B cell (primary cell): ENCODE measurements at regions not wholly inside any gene's neighbourhood (a gene's known extent, or its start where the extent isn't known, plus 50 kb on each side); places are given as distances from the start of the nearest gene placed in this dataset.

ENCODE experiments used
- ATAC-seq: fragments of 200-7000 bp; cut with Tn5 transposase; one replicate; pipeline ENCODE4 v1.10.0; 2021; ENCODE audit warnings: low read depth, mild to moderate bottlenecking, moderate number of reproducible peaks, moderate library complexity
- CTCF ChIA-PET: fragments of 350-600 bp; sonication (Branson Sonifier 250); formaldehyde crosslinking; loops from one replicate; lab custom pipeline; 2021; ENCODE audit warnings: antibody characterized with exemption, inconsistent platforms; lab: Charles Lee
- POLR2A ChIA-PET: fragments of 350-600 bp; sonication (Branson Sonifier 250); formaldehyde crosslinking; loops from one replicate; lab custom pipeline; 2021; ENCODE audit warnings: antibody characterized with exemption; lab: Charles Lee
- DNase-seq: peaks from one replicate; pipeline ENCODE4 v3.0.0; 2013
- H2AFZ ChIP-seq: 2 replicates; pipeline ENCODE4 v1.6.1; 2012; ENCODE audit warnings: mild to moderate bottlenecking, low read depth, low read length; ENCODE audit not compliant: insufficient read depth, poor library complexity, severe bottlenecking
- H3K27ac ChIP-seq, 2 donors: 1 replicate in 1 of 2; 2 replicates in 1 of 2; pipeline ENCODE4 v1.5.1; 2012 to 2013; ENCODE audit warnings: low read length in 2 of 2, mild to moderate bottlenecking in 2 of 2, moderate library complexity in 1 of 2
- H3K27me3 ChIP-seq, 4 experiments: fragments of 200-600 bp in 1 of 4; sonication (generic) in 1 of 4; replicated peaks in 1 of 4; 1 replicate in 2 of 4; 2 replicates in 2 of 4; pipeline versions ENCODE4 v1.6.1 to v1.7.0; 2013 to 2016; ENCODE audit warnings: low read length in 3 of 4, mild to moderate bottlenecking in 2 of 4, mixed read lengths in 1 of 4, moderate library complexity in 1 of 4; ENCODE audit not compliant: insufficient read depth in 4 of 4, control insufficient read depth in 3 of 4; ENCODE audit errors: control extremely low read depth in 1 of 4
- H3K36me3 ChIP-seq, 2 experiments: replicated peaks in 1 of 2; 1 replicate in 1 of 2; 2 replicates in 1 of 2; pipeline versions ENCODE4 v1.6.1 to v1.7.1; 2013; ENCODE audit warnings: low read length in 1 of 2; ENCODE audit not compliant: insufficient read depth in 2 of 2, control insufficient read depth in 1 of 2; ENCODE audit errors: control extremely low read depth in 1 of 2, extremely low read depth in 1 of 2
- H3K4me1 ChIP-seq, 2 donors: fragments of 200-600 bp in 1 of 2; sonication (generic) in 1 of 2; 1 replicate in 1 of 2; 2 replicates in 1 of 2; pipeline versions ENCODE4 v1.5.1 to v1.6.1; 2013 to 2017; ENCODE audit warnings: low read length in 2 of 2; ENCODE audit not compliant: control insufficient read depth in 2 of 2, insufficient read depth in 2 of 2
- H3K4me2 ChIP-seq: replicated peaks from 2 replicates; pipeline ENCODE3; 2012; ENCODE audit warnings: mild to moderate bottlenecking, low read depth, low read length; ENCODE audit not compliant: poor library complexity, severe bottlenecking
- H3K4me3 ChIP-seq, 5 experiments: fragments of 200-600 bp in 1 of 5; sonication (generic) in 1 of 5; 1 replicate in 3 of 5; 2 replicates in 2 of 5; pipeline versions ENCODE4 v1.5.1 to v1.7.0; 2011 to 2016; ENCODE audit warnings: low read length in 4 of 5, mild to moderate bottlenecking in 4 of 5, low read depth in 2 of 5, control low read depth in 1 of 5, moderate library complexity in 1 of 5; ENCODE audit not compliant: insufficient read depth in 1 of 5; ENCODE audit errors: control extremely low read depth in 1 of 5, extremely low read depth in 1 of 5
- H3K79me2 ChIP-seq: fragments of 200-600 bp; sonication (generic); one replicate; pipeline ENCODE4 v1.6.0; 2016; ENCODE audit warnings: low read length; ENCODE audit not compliant: control insufficient read depth, insufficient read depth
- H3K9ac ChIP-seq: fragments of 200-600 bp; sonication (generic); 2 replicates; pipeline ENCODE4 v1.6.1; 2017; ENCODE audit warnings: mild to moderate bottlenecking, low read length, moderate library complexity
- H3K9me3 ChIP-seq, 3 donors: one replicate each; pipeline versions ENCODE4 v1.6.1 to v1.7.1; 2013; ENCODE audit warnings: low read length in 2 of 3; ENCODE audit not compliant: control insufficient read depth in 2 of 3, insufficient read depth in 1 of 3; ENCODE audit errors: control extremely low read depth in 1 of 3
- H4K20me1 ChIP-seq: 2 replicates; pipeline ENCODE4 v1.6.0; 2012; ENCODE audit warnings: mild to moderate bottlenecking, low read length; ENCODE audit not compliant: insufficient read depth, control insufficient read depth, poor library complexity, severe bottlenecking
- H3K27ac Mint-ChIP-seq: one replicate; pipeline ENCODE4 v1.8.0; 2021; ENCODE audit warnings: mixed read lengths
- H3K27me3 Mint-ChIP-seq: one replicate; pipeline ENCODE4 v1.8.0; 2021; ENCODE audit warnings: mixed read lengths
- H3K4me1 Mint-ChIP-seq: one replicate; pipeline ENCODE4 v1.8.0; 2021; ENCODE audit warnings: mixed read lengths
- H3K4me3 Mint-ChIP-seq: one replicate; pipeline ENCODE4 v1.8.0; 2021; ENCODE audit warnings: mixed read lengths
- H3K9me3 Mint-ChIP-seq: one replicate; pipeline ENCODE4 v1.8.0; 2022; ENCODE audit warnings: mixed read lengths; ENCODE audit not compliant: insufficient read depth
- CTCF ChIP-seq: fragments of 200-600 bp; IDR thresholded peaks from one replicate; pipeline ENCODE4 v1.8.0; 2022; ENCODE audit warnings: antibody characterized with exemption, mild to moderate bottlenecking
- EZH2 ChIP-seq: IDR thresholded peaks from 2 replicates; pipeline ENCODE4 v1.6.1; 2012; ENCODE audit warnings: borderline replicate concordance, low read depth, mild to moderate bottlenecking, moderate library complexity, low read length; ENCODE audit not compliant: insufficient read depth, poor library complexity, severe bottlenecking
- WGBS: methylation state at CpG from one replicate; pipeline ENCODE4 v1.1.5; 2013; ENCODE audit warnings: missing lambda C conversion rate; ENCODE audit not compliant: insufficient coverage; 5-methylcytosine and 5-hydroxymethylcytosine counted together
- intact Hi-C: fragments of 100-400 bp; cut with micrococcal nuclease; formaldehyde crosslinking; loops from one replicate; pipeline ENCODE4 v1.10.0; 2022

DNA sequence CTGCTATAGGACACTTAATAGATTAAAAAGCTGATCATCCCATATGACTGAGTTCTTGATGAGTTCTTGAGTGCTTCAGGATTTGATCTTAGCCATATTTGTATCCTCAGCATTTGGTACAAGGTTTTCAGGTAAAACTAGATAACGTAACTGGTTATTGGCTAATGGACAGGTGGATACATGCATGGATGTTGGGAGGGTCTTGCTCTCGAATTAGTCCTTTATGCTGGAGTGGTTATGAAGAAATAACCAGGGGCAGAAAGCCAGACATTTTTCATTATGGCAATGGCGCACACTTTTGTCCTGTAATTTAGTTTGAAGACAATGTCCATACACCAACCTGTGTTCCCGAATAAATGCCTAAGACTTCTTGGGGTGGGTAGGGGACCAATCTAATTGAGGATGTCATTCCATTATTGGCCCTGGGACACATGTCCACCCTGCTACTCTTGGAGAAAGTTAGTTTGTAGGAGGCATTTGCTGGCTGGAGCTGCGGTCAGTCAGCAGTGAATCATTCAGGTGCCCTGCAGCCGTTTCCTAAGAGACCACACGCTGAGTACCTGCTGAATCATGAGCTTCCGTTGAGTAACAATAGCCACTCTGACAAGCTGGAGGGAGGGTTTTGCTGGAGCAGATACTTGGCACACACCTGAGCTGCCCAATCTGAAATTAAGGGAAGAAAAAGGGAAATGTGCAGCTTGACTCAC lies 194.4 kb downstream of the FOXA2 start:
- no peak overlapping the region for H3K9ac ChIP-seq
- ChIA-PET POLR2A (no interaction called here), CTCF (no interaction called here)
- H3K27ac ChIP-seq, result no peak overlapping the region
- Mint-ChIP-seq H3K4me1 (peaks cover 4% of the 10 kb centered on the region), H3K27me3 (no peaks in the 10 kb centered on the region), H3K4me3 (no peak overlapping the region), H3K27ac (no peak overlapping the region), H3K9me3 (no peaks in the 10 kb centered on the region)
- no peak for DNase-seq
- H3K36me3 ChIP-seq, result no peaks in the 10 kb centered on the region
- peaks cover 0 to 4% of the 10 kb centered on the region in 2 donors for H3K4me1 ChIP-seq
- WGBS, result 95% methylated on average over 6 of the region's 8 CpGs
- H3K27me3 ChIP-seq, result no peaks in the 10 kb centered on the region
- H3K4me3 ChIP-seq, result no peak overlapping the region
- H4K20me1 ChIP-seq, result no peaks in the 10 kb centered on the region
- no peak for ATAC-seq
- TF ChIP-seq EZH2 (no peak), CTCF (no peak)
- peaks cover 0 to 3% (median 0%) of the 10 kb centered on the region in 3 donors for H3K9me3 ChIP-seq
- no peak overlapping the region for H2AFZ ChIP-seq
- intact Hi-C loops, result no loop called here
- no peaks in the 10 kb centered on the region for H3K79me2 ChIP-seq
- no peak overlapping the region for H3K4me2 ChIP-seq

DNA sequence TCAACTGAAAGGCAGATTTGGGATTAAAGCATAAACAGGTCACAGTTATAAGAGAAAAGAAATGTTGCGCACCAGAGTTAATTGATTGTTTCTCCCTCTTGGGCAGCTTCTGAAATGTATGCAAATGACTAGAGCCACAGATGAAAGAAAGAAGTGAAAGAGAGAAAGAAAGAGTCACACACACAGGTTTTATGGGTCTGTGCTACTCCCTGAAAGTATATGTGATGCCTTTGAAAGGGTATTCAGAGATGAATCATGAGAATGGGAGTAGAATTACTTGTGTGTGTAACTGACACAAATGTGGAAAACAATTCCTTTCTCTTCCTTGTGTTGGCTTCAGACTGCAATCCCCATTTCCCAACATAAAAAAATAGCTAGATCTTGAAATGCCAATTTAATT lies 196.9 kb downstream of the FOXA2 start:
- no peak for TF ChIP-seq CTCF
- no peak for TF ChIP-seq EZH2
- 38% methylated on average over 1 of the region's 1 CpG for WGBS
- Histone ChIP-seq H3K4me2 (no peak overlapping the region), H3K79me2 (no peaks in the 10 kb centered on the region), H3K27me3 (no peaks in the 10 kb centered on the region), H3K27ac (no peak overlapping the region), H2AFZ (no peak overlapping the region), H3K9ac (peak overlapping the region; percentile 9), H3K4me3 (no peak overlapping the region), H4K20me1 (no peaks in the 10 kb centered on the region), H3K4me1 (peaks cover 7 to 12% of the 10 kb centered on the region in 2 donors), H3K9me3 (peaks cover 0 to 3% (median 0%) of the 10 kb centered on the region in 3 donors), H3K36me3 (no peaks in the 10 kb centered on the region)
- POLR2A ChIA-PET, result no interaction called here
- no peaks in the 10 kb centered on the region for H3K27me3 Mint-ChIP-seq
- peaks cover 4% of the 10 kb centered on the region for H3K4me1 Mint-ChIP-seq
- no peaks in the 10 kb centered on the region for H3K9me3 Mint-ChIP-seq
- H3K27ac Mint-ChIP-seq, result no peak overlapping the region
- DNase-seq, result no peak
- CTCF ChIA-PET, result no interaction called here
- intact Hi-C loops, result no loop called here
- ATAC-seq, result no peak
- no peak overlapping the region for H3K4me3 Mint-ChIP-seq
